ENCODE measurements at regions not wholly inside any gene's neighbourhood (a gene's known extent, or its start where the extent isn't known, plus 50 kb on each side); places are given as distances from the start of the nearest gene placed in this dataset.

DNA sequence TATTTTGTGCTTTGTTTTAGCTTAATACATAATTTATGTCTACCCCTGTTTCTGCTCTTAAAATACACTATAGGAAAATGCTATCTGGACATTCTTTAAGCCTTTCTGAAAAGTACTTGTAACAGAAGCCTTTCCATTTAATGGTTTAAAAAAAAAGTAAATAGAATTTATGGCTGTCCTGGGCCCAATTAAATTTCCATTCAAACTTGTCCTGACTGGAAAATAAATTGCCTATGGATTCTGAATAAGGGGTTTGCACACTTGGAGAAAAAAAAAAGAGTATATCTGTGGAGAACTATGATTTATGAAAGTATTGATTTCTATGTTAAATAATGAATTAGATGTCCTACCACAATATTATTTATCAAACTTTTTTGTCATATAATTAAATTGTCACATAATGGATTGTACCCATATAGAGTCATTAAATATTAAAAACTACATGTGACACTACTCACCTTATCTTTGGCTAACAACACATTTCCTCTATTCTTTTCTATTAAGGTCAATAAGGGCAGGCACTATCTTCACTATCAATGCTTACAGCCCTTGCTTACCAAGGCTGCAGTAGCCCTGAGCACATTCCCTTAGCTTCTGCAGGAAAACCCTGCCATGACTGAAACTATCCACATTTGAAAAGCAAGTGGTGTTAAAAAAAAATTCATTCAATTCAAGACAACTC, 396.1 kb upstream of the ROBO2 start:
- H3K4me3 ChIP-seq = no peak overlapping the region
- H3K4me1 ChIP-seq = no peaks in the 10 kb centered on the region
- H3K27me3 ChIP-seq = no peaks in the 10 kb centered on the region
- H3K27ac ChIP-seq = no peak overlapping the region
- in situ Hi-C loops (cut with MboI; ENCODE audit: low pct_ligation_motif_present in 1 of 4, low pct_unique_long_range_greater_than_20kb in 1 of 4, low sequenced_read_pairs in 3 of 4) (no loop called here), intact Hi-C loops (cut with DNase I; ENCODE audit: low total_unique reads) (no loop called here)
- DNase-seq = no peak
- TF ChIP-seq POLR2A (IDR thresholded peaks at IDR 0.05) = no peak
- TF ChIP-seq EP300 (IDR thresholded peaks at IDR 0.05; ENCODE audit: low read depth) = no peak
- TF ChIP-seq, protein P1, sequence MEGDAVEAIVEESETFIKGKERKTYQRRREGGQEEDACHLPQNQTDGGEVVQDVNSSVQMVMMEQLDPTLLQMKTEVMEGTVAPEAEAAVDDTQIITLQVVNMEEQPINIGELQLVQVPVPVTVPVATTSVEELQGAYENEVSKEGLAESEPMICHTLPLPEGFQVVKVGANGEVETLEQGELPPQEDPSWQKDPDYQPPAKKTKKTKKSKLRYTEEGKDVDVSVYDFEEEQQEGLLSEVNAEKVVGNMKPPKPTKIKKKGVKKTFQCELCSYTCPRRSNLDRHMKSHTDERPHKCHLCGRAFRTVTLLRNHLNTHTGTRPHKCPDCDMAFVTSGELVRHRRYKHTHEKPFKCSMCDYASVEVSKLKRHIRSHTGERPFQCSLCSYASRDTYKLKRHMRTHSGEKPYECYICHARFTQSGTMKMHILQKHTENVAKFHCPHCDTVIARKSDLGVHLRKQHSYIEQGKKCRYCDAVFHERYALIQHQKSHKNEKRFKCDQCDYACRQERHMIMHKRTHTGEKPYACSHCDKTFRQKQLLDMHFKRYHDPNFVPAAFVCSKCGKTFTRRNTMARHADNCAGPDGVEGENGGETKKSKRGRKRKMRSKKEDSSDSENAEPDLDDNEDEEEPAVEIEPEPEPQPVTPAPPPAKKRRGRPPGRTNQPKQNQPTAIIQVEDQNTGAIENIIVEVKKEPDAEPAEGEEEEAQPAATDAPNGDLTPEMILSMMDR (IDR thresholded peaks at IDR 0.05) = no peak
- TF ChIP-seq POLR2AphosphoS5 (IDR thresholded peaks at IDR 0.05) = no peak
- no peaks in the 10 kb centered on the region for H3K9me3 ChIP-seq
- no peaks in the 10 kb centered on the region for H3K36me3 ChIP-seq

DNA sequence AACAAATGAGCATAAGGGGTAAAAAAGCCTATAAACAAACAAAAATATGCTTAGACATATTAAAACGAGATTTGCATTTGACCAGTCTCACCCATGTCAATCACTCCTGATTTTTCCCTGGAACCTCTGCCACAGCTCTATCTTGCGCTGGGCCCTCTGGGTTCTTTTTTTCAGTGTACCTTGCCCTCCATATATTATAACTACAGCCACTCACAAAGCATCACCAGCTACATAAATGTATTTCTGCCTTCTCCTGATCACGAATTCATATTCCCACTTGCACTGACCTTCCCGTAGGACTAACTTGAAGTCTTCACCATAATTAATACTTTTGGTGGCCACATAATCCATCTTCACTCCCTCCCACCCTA, 395.6 kb upstream of the ROBO2 start:
- in situ Hi-C loops (cut with MboI; ENCODE audit: low pct_ligation_motif_present in 1 of 4, low pct_unique_long_range_greater_than_20kb in 1 of 4, low sequenced_read_pairs in 3 of 4) (no loop called here), intact Hi-C loops (cut with DNase I; ENCODE audit: low total_unique reads) (no loop called here)
- TF ChIP-seq POLR2AphosphoS5 (IDR thresholded peaks at IDR 0.05) (no peak), EP300 (IDR thresholded peaks at IDR 0.05; ENCODE audit: low read depth) (no peak), POLR2A (IDR thresholded peaks at IDR 0.05) (no peak)
- TF ChIP-seq, protein P1 (IDR thresholded peaks at IDR 0.05) = no peak
- no peak overlapping the region for H3K4me3 ChIP-seq
- no peak for DNase-seq
- H3K4me1 ChIP-seq = no peaks in the 10 kb centered on the region
- H3K27me3 ChIP-seq = no peaks in the 10 kb centered on the region
- no peaks in the 10 kb centered on the region for H3K36me3 ChIP-seq
- no peaks in the 10 kb centered on the region for H3K9me3 ChIP-seq
- no peak overlapping the region for H3K27ac ChIP-seq
- WGBS, 2 donors (ENCODE audit: low coverage in 1 of 2) = 48 to 66% methylated on average over 2 to 4 of the region's 4 CpGs

DNA sequence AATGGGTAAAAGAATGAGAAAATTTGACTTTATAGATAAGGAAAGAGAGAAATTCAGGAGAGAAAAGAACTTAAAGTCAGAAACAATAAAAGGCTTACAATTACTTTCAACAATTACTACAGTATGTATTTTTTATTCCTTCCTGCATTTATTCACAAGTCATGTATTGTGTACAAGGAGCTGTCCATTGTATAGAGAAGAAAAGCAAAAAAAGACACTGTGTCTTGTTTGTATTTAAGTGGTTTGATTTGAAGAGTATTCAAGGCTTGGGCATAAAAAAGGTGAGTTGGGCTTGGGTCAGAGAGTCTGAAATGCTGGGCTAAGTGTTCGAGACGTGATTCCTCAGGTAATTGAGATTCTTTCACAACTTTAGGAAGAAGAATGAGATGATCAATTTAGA, 394.2 kb upstream of the ROBO2 start:
- Histone ChIP-seq H3K36me3 (no peaks in the 10 kb centered on the region), H3K27ac (no peak overlapping the region), H3K27me3 (no peaks in the 10 kb centered on the region), H3K4me1 (no peaks in the 10 kb centered on the region), H3K4me3 (no peak overlapping the region), H3K9me3 (no peaks in the 10 kb centered on the region)
- no peak for DNase-seq
- no peak for TF ChIP-seq EP300 (IDR thresholded peaks at IDR 0.05; ENCODE audit: low read depth)
- no peak for TF ChIP-seq POLR2AphosphoS5 (IDR thresholded peaks at IDR 0.05)
- TF ChIP-seq, protein P1 (IDR thresholded peaks at IDR 0.05) = no peak
- TF ChIP-seq POLR2A (IDR thresholded peaks at IDR 0.05) = no peak
- WGBS, 2 donors (ENCODE audit: low coverage in 1 of 2) = 87 to 100% methylated on average over 2 of the region's 2 CpGs
- intact Hi-C loops (cut with DNase I; ENCODE audit: low total_unique reads) = no loop called here
- in situ Hi-C loops (cut with MboI; ENCODE audit: low pct_ligation_motif_present in 1 of 4, low pct_unique_long_range_greater_than_20kb in 1 of 4, low sequenced_read_pairs in 3 of 4) = no loop called here

DNA sequence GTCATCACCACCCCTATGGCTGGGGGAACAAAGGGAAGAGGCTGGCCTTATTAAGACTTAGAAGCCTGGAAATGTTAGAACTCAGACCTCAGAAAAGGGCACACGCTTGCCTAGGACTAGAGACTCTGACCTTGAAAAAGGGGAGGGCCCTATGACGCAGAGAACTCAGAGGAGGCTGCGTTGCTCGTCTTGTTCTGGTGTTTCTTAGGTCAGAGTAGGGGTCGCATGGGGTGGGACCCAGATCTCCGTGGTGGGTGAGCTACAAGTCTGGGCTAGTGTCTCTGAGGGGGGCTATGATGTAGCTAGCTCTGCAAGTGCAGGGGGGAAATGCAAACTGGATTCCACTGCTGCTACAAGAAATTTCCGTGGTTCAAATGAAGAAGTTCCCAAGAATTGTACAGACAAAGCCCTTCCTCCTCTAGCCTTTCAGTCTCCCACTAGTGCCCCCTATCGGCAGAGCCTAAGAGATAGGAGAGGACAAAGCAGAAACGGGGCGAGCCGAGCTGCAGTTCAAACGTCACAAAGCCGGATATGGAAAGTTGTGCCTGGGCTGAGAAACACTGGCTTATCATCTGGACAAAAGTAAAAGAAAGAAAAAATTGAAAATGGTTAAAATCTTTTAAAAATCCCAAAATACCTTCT, 392.9 kb upstream of the ROBO2 start:
- no peak for DNase-seq
- in situ Hi-C loops (cut with MboI; ENCODE audit: low pct_ligation_motif_present in 1 of 4, low pct_unique_long_range_greater_than_20kb in 1 of 4, low sequenced_read_pairs in 3 of 4) = no loop called here
- TF ChIP-seq POLR2AphosphoS5 (IDR thresholded peaks at IDR 0.05) = no peak
- no peak for TF ChIP-seq POLR2A (IDR thresholded peaks at IDR 0.05)
- TF ChIP-seq EP300 (IDR thresholded peaks at IDR 0.05; ENCODE audit: low read depth) = no peak
- TF ChIP-seq, protein P1 (IDR thresholded peaks at IDR 0.05) = no peak
- 75 to 81% methylated on average over 6 to 13 of the region's 13 CpGs for WGBS, 2 donors (ENCODE audit: low coverage in 1 of 2)
- no peaks in the 10 kb centered on the region for H3K4me1 ChIP-seq
- H3K27ac ChIP-seq = no peak overlapping the region
- no peaks in the 10 kb centered on the region for H3K27me3 ChIP-seq
- no peaks in the 10 kb centered on the region for H3K9me3 ChIP-seq
- H3K4me3 ChIP-seq = no peak overlapping the region
- no peaks in the 10 kb centered on the region for H3K36me3 ChIP-seq
- intact Hi-C loops (cut with DNase I; ENCODE audit: low total_unique reads) = no loop called here

Data from transverse colon (tissue), 4 donors.